ENCODE measurements at regions not wholly inside any gene's neighbourhood (a gene's known extent, or its start where the extent isn't known, plus 50 kb on each side); places are given as distances from the start of the nearest gene placed in this dataset.
"Not testable (repeated sequence)": the region's sequence is repeated elsewhere in the genome, so short reads cannot be mapped to it uniquely, and the experiment has no call there.

GRCh38 chr4:130079027-130079426 is 983.1 kb downstream of the C4orf33 start:
- DNase-seq, result not testable (repeated sequence)

GRCh38 chr4:130080872-130081451 is 985.0 kb downstream of the C4orf33 start:
- no peak for DNase-seq

GRCh38 chr4:130090427-130090826 is 994.5 kb downstream of the C4orf33 start:
- DNase-seq, result no peak

GRCh38 chr4:130092187-130093015 is 996.4 kb downstream of the C4orf33 start:
- DNase-seq, result no peak

DNA sequence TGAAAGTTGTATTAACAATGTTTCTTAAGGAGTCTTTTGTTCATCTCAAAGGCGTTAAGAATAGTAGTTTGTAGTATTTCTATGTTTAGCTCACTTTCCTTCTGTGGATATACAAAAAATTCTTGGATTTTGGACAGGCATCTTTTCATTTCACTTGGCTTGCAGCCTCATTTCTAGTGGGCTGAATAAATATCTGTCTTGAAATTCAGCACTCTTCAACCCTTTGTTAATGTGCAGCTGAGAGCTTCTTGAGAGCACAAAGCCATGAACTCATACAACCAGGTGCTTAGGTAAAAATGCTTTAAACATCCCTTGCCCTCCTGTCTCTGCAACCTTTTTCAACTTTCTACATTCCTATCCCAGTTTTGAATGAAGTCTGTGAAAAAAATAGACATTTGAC is 1003.2 kb downstream of the C4orf33 start:
- no peak for DNase-seq

DNA sequence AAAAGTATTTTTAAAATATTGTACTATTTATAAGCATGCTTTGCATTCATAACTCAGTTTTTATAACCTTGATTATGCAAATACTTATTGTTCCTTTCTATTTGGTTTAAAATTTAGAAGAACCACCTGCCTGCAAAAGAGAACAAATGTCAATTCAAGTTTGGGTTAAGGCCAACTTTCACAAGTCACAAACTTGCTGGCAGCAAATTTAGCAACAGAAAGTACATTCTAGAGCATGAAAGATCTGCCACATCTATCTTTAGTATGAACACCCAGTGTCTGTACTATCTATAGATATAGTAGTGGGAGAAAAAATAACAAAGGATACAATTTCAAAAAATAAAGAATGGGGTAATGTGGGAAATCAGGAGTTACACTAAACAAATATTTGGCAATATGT is 1014.2 kb downstream of the C4orf33 start:
- no peak for DNase-seq

- no peak for DNase-seq
These were observed 1014.8 kb downstream of the C4orf33 start for GRCh38 chr4:130110770-130111169.

DNA sequence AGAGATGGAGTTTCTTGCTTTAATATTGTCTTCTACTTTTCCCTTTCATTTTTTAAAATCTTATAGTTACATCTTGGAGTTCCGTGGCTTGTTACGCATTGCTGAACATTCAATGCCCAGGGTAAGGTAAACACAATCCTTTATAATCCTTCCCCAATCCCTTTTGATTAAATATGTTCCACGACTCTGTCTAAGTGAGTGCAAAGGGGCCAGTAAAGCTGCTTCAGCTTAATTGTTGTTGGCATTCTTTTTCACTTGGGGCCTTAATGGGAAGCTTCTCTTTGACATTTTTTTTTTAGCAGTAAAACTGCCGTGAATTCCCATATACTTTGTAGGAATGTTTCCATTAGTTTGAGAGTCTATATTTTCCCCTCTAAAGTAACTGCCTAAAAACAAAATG is 1028.1 kb downstream of the C4orf33 start:
- no peak for DNase-seq

DNA sequence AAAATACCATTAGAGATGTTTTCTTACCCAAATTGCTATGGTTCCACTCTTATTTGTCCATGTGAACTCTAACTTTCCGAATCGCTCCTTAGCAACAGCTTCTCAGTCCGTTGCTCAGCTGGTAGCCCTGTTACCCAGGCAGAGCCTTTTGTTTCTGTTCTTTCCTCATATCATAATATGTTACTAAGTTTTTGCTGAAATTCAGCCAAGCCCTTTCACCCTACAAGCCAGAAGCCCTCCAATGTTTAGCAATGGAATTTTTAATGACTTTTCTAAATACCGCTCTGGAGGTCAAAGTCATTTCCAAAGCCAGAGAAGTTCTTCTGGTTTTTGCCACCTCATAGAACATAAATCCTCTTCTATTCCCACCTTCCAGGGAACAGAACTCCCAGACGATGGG is 1029.5 kb downstream of the C4orf33 start:
- no peak for DNase-seq

GRCh38 chr4:130127297-130127696 is 1031.3 kb downstream of the C4orf33 start:
- DNase-seq, result no peak

DNA sequence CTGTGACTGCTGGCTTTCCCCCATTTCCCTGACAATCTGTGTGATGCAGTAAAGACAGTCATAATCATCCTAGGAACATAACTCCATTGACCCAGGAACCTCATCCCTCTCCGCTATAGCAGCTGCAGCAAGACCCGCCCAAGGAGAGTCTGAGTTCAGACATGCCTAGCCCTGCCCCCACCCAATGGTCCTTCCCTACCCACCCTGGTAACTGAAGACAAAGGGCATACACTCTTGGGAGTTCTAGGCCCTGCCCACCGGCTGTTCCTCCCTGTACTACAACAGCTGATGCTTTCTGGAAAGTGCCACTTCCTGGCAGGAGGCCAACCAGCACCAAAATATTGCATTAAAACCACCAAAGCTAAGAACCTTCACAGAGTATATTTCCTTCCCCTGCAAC is 1035.6 kb downstream of the C4orf33 start:
- no peak for DNase-seq

DNA sequence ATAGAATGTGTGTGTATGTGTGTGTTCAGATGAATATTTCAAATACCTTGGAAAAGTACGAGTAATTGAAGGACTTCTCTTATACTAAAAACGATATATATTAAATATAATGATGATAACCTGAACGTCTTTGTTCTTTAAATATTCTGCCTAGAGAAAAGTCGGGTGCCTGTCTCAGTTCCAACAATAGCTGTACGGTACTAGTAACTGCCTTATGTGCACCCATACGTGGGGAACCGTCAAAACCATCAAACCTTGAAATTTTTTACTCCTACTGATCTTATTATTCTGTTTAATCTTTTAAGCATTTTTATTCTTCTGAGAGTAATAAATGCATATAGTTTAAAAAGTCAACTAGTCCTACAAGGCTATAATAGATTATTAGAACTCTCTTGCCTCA is 1045.7 kb downstream of the C4orf33 start:
- no peak for DNase-seq

DNA sequence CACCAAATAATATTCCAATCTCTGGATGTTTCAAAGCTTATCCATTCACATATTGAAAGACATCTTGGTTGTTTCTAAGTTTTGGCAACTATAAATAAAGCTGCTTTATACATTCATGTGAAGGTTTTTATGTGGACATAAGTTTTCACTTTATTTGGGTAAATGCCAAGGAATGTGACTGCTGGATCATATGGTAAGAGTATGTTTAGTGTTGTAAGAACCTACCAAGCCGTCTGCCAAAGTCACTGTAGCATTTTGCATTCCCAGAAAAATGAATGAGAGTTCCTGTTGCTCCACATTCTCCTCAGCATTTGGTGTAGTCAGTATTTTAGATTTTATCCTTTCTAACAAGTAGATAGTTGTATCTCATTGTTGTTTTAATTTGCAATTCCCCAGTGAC is 1047.7 kb downstream of the C4orf33 start:
- no peak for DNase-seq

DNA sequence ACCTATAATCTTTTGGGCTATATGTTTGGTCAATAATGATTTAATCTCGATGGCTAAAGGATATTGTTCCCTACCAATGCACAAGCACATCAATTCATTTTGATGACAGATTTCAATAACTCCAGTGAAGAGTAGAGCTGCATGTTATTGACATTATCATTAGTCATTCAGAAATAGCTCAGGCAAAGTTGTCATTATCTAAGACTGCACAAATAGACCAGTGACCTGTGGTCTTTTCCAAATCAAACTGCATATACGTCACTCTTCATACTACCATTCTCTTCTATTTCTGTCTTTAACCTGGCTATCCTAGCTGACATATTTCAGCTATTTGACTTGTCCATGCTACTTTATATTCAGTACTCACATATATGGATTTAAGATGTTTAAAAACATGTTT is 1050.8 kb downstream of the C4orf33 start:
- no peak for DNase-seq

GRCh38 chr4:130147641-130148040 is 1051.7 kb downstream of the C4orf33 start:
- no peak for DNase-seq

GRCh38 chr4:130154901-130155300 is 1058.9 kb downstream of the C4orf33 start:
- no peak for DNase-seq

DNA sequence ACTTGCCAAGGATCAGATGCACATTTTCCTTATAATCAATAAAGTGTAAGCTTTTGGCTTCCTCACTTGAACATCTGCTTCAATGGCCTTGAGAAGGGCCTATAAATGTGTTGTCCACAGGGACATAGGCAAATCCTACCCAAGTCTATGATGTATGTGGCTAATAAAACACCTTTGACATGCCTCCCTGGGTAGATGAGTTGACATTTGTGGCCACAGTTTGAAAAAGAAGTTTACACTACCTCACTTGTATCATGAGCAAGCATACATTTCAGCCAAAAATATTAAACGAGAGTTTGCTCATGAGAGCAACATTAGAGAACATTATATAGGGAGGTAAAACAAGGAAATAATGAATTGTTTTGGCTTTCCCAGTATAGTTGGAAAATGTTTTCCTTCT is 1067.7 kb downstream of the C4orf33 start:
- DNase-seq, result no peak

DNA sequence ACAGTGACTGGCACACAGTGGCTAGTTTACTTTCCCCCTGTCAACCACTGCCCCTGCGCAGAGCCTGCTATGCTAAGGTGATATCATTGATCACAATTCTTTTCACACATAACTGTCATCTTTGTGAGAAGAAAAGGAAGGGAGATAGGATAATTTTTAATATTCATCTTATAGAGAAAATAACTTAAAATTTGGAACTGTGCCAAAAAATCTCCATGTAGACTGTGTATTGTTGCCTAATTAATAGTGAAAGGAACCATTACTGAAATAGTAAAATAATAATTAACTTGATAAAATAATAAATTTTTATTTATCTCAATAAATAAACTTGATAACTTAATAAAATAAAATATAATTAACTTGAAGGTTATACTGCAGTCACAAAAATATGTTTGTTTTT is 1069.4 kb downstream of the C4orf33 start:
- DNase-seq, result no peak

DNA sequence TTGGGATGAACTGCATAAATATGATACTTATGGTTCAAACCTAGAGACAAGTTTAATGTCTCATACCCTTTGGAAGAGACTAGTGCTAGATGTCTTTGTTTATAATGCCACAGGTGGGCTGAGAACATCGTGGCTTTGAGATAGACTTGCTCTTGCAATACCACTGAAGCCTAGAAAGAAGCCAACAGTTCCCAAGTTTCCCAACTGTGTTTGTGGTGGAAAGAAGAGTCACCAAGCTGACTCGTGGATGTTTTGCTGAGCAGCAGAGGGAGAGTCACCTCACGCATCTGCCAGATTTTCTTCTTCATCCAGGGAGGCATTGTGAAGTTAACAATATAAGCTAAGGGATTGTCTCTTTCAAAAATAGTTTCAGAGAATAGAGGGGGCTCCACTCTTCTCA is 1076.2 kb downstream of the C4orf33 start:
- DNase-seq, result no peak

GRCh38 chr4:130178106-130178505 is 1082.2 kb downstream of the C4orf33 start:
- no peak for DNase-seq

DNA sequence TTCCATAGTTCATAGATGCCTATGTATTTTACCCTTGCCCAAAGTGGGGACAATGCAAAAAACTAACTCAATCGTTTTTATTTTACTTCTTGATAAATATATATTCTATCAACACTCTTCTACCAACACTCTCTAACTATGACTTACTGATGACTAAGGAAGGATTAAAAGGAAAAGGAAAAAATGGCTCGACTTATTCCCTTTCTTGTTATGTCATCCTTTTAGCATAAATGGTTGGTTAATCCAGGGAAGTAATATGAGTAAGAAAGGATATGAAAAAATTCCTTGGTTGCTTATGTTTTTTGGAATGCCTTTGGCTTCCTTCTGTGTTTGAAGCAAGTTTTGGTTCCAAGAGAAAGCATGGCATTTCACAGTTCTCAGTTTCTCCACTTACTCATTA is 1087.1 kb downstream of the C4orf33 start:
- no peak for DNase-seq

DNA sequence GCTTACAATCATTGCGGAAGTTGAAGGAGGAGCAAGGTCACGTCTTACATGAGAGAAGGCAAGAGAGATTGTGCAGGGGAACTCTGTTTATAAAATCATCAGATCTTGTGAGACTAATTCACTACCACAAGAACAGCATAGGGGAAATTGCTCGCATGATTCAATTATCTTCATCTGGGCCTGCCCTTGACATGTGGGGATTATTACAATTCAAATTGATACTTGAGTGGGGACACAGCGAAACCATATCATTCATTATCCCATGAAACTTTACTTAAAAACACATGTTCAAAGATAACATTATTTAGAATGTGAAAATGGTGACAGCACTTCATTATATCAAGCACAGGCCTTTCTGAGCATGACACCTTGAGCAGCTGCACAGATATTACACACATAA is 1087.8 kb downstream of the C4orf33 start:
- no peak for DNase-seq

DNA sequence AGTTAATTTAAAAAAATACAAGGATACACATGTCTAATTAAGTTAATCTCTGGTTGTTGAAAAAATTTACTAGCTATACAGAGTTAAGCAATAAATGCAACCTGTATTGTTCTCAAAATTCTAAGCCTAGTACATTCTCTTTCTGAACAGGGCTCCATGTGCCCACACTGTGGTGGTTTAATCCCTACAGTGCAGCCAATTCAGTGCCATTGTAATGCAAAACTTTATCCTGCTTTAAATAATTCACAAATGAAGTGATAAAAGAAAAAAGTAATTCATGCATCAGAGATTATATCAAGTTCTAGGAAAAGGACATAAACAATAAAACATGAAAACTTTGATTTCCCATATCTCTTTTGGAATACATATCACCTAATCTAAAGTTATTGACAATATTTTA is 1089.2 kb downstream of the C4orf33 start:
- DNase-seq, result no peak

DNA sequence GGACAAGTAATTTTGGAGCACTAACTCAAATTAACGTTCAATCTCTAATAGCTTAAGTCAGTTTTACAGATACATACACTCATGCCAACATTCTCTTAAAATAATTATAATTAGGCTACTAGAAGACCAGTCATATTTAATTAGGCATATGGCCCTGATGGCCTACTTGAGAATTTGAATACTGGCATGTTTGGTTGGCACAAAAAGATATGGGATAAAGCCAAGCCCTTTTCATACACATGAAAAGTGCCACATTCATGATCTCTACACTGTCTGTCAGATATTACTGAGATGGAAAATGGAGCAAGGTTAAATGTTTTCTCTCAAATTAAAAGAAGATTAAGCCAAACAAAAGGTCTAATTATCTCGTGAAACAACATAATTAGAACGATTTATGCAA is 1091.0 kb downstream of the C4orf33 start:
- DNase-seq, result no peak

GRCh38 chr4:130187587-130187986 is 1091.6 kb downstream of the C4orf33 start:
- DNase-seq, result no peak

All from suppressor macrophage (primary cell).